Umbilical cord (tissue), 1 donor: ENCODE measurements at regions not wholly inside any gene's neighbourhood (a gene's known extent, or its start where the extent isn't known, plus 50 kb on each side); places are given as distances from the start of the nearest gene placed in this dataset.
"Not testable (repeated sequence)": the region's sequence is repeated elsewhere in the genome, so short reads cannot be mapped to it uniquely, and the experiment has no call there.

Source experiments
- DNase-seq: peaks from one replicate; pipeline ENCODE4 v3.0.0-alpha.2; 2015; ENCODE audit warnings: low spot score

GRCh38 chr2:131425231-131425941 is 50.5 kb upstream of the TUBA3D start:
- DNase-seq: no peak

GRCh38 chr2:131424605-131425114 is 51.3 kb upstream of the TUBA3D start:
- DNase-seq: not testable (repeated sequence)

GRCh38 chr2:131420751-131421150 is 55.2 kb upstream of the TUBA3D start:
- not testable (repeated sequence) for DNase-seq

GRCh38 chr2:131419441-131419840 is 55.5 kb upstream of the RAB6D start:
- peak; percentile 47 for DNase-seq

- DNase-seq: no peak
Measured at GRCh38 chr2:131418625-131419024, 54.7 kb upstream of the RAB6D start.

- DNase-seq: no peak
Measured at GRCh38 chr2:131417886-131418285, 53.9 kb upstream of the RAB6D start.

GRCh38 chr2:131413785-131414184 is 49.8 kb upstream of the RAB6D start:
- no peak for DNase-seq
